NCI-H69 (cell line): ENCODE measurements at regions not wholly inside any gene's neighbourhood (a gene's known extent, or its start where the extent isn't known, plus 50 kb on each side); places are given as distances from the start of the nearest gene placed in this dataset.
"Not testable (repeated sequence)": the region's sequence is repeated elsewhere in the genome, so short reads cannot be mapped to it uniquely, and the experiment has no call there.

ENCODE experiments used
- DNase-seq: peaks from one replicate; lab custom pipeline; 2025; lab: John Stamatoyannopoulos, UW

- no peak for DNase-seq
These were observed 64.8 kb upstream of the TBC1D3K start for GRCh38 chr17:37859451-37859850.

GRCh38 chr17:37858391-37858790, 65.8 kb upstream of the TBC1D3K start:
- not testable (repeated sequence) for DNase-seq

- DNase-seq = no peak
These were observed 68.0 kb upstream of the TBC1D3K start for GRCh38 chr17:37856245-37856644.

- no peak for DNase-seq
These were observed 74.6 kb upstream of the TBC1D3K start for GRCh38 chr17:37849617-37849972.

GRCh38 chr17:37848690-37849616, 75.3 kb upstream of the TBC1D3K start:
- DNase-seq = no peak

- DNase-seq = no peak
These were observed 76.3 kb upstream of the TBC1D3K start for GRCh38 chr17:37847811-37848331.

- no peak for DNase-seq
These were observed 77.1 kb upstream of the TBC1D3K start for GRCh38 chr17:37847102-37847501.

GRCh38 chr17:37844977-37845293, 79.3 kb upstream of the TBC1D3K start:
- DNase-seq = no peak

GRCh38 chr17:37844158-37844976, 79.8 kb upstream of the TBC1D3K start:
- DNase-seq = peak; percentile 12

- no peak for DNase-seq
These were observed 81.8 kb upstream of the TBC1D3K start for GRCh38 chr17:37842401-37842800.

- no peak for DNase-seq
These were observed 83.0 kb upstream of the TBC1D3K start for GRCh38 chr17:37841232-37841631.

- DNase-seq = no peak
These were observed 83.6 kb upstream of the TBC1D3K start for GRCh38 chr17:37840576-37840975.

- no peak for DNase-seq
These were observed 84.8 kb upstream of the TBC1D3K start for GRCh38 chr17:37839196-37839978.

GRCh38 chr17:37838276-37838675, 85.9 kb upstream of the TBC1D3K start:
- DNase-seq = no peak

GRCh38 chr17:37836593-37836992, 87.6 kb upstream of the TBC1D3K start:
- no peak for DNase-seq

GRCh38 chr17:37834168-37834567, 89.3 kb upstream of the HNF1B start:
- no peak for DNase-seq

GRCh38 chr17:37833237-37833859, 88.5 kb upstream of the HNF1B start:
- DNase-seq = no peak

- no peak for DNase-seq
These were observed 87.1 kb upstream of the HNF1B start for GRCh38 chr17:37831986-37832385.

- no peak for DNase-seq
These were observed 86.6 kb upstream of the HNF1B start for GRCh38 chr17:37831492-37831891.

GRCh38 chr17:37830151-37830993, 85.5 kb upstream of the HNF1B start:
- no peak for DNase-seq

- DNase-seq = no peak
These were observed 84.8 kb upstream of the HNF1B start for GRCh38 chr17:37829592-37830123.
